ENCODE measurements at regions not wholly inside any gene's neighbourhood (a gene's known extent, or its start where the extent isn't known, plus 50 kb on each side); places are given as distances from the start of the nearest gene placed in this dataset.
"Not testable (repeated sequence)": the region's sequence is repeated elsewhere in the genome, so short reads cannot be mapped to it uniquely, and the experiment has no call there.

- DNase-seq (ENCODE audit: low spot score): no peak
These were observed 811.6 kb upstream of the GOT2 start for GRCh38 chr16:59545721-59546120.

GRCh38 chr16:59543641-59544040, 809.5 kb upstream of the GOT2 start:
- DNase-seq (ENCODE audit: low spot score): no peak

DNA sequence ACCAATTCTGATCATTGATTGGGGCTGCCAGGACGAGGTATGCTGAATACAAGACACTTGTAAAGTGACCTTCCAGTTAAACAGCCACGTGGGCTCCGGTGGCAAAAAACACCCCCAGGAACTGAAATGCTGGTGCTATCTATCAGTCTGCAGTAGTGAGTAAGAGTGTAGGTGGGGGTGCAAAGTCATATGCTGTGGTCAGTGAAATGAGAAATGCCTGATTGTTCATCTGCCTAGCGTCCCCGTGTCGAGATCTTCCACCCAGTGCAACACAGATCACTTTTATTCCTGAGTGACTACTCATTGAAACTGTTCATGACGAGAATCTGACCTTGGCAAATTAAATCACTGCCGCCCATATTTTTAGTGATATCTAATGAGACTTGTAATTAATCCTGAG, 806.5 kb upstream of the GOT2 start:
- no peak for DNase-seq (ENCODE audit: low spot score)

- no peak for DNase-seq (ENCODE audit: low spot score)
These were observed 801.2 kb upstream of the GOT2 start for GRCh38 chr16:59535298-59535697.

DNA sequence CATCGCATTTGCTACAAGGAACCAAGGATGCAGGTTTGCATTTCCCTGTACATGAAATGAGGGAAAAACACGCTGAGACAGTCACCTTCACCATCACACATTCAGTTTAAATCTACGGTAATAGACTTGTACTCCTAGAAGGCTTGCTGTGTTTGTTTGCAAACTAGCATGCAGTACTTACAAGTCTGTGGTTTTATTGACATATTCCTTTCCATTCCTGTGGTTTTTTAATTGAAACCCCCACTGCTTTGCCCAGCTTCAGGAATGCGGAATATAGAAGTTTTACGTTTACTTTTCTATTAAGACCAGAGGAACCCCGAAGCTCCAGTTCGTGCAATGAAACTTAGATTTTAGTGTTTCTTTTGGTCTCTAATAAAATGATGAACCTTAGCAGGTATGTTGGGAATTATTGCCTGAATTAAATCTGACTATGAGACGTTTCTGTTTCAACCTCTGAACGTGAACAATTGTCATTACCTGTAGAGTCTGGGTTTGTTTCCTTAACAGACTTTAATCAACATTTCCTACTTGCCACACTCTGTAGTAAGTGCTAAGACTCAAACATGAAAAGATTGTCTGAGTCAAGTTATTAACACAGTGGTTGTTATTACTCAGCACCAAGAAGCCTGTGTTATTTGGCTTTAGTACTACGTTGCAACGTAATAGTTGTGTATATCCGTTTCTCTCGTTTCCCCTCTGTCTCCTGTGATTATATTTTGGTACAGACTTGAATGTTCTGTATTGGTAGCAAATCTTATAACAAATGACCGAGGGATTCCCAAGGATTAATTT, 793.3 kb upstream of the GOT2 start:
- DNase-seq (ENCODE audit: low spot score): no peak

DNA sequence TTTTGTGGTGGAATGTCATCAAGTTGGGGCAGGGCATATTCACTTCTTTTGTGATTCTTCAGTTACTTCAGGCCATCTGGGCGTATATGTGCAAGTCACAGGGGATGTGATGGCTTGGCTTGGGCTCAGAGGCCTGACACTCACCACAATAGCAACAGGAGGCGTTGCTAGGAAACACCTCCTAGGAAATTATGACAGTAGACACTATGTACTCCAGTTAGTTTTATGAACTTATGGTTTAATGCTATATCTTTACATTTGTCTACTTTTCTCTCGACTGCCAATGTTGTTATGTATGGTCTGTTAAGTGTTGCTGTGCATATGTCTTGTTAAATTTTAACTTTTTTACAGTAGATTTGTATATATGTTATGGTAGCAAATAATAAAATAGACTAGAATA, 788.7 kb upstream of the GOT2 start:
- no peak for DNase-seq (ENCODE audit: low spot score)

- DNase-seq (ENCODE audit: low spot score): not testable (repeated sequence)
These were observed 784.6 kb upstream of the GOT2 start for GRCh38 chr16:59518721-59519120.

- no peak for DNase-seq (ENCODE audit: low spot score)
These were observed 780.5 kb upstream of the GOT2 start for GRCh38 chr16:59514651-59515050.

DNA sequence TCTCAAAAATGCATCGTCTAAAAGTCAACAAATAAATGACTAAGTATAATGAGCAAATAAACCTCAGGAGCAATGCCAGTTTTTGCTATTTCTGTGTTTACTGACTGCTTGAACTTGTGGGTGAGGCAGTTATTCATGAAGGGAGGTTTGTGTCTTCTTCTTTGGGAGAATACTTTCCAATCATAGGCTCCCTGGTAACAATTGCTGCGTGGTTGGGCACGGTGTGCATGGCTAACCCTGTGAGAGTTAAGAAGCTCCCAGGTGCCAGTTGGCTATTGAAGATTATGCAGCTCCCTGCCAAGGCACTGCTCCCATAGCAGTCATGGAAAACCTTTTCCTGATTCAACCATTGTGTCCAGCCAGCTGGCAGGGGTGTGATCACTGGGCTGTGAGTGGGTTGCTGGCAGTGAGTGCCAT, 775.9 kb upstream of the GOT2 start:
- no peak for DNase-seq (ENCODE audit: low spot score)

DNA sequence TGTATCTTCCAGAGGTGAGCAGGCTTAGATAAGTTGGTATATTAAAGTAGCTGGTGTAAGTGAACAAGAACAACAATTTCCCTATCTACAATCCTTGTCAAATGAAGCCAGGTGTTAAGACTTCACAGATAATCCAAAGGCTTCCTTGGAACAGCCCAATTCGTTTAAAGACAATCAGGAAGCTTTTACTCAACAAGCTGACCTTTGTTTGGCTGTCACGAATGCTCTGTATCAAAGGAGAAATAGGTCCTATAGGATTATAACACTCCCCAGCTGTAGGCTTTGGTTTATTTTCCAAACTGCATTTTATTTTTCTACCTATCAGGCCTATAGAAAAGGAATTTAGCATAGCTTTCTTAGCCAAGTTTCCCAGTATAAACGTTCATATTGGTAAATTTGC, 766.5 kb upstream of the GOT2 start:
- DNase-seq (ENCODE audit: low spot score): no peak

DNA sequence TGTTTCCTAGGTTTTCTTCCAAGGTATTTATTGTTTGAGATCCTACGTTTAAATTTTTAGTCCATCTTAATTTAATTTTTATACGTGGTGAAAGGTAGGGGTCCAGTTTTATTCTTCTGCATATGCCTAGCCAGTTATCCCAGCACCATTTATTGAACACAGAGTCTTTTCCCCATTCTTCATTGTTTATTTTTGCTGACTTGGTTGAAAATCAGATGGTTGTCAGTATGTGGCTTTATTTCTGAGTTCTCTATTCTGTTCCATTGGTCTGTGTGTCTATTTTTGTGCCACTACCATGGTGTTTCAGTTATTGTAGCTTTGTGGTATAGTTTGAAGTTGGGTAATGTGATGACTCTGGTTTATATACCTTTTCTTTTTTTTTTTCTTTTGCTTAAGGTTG, 753.0 kb upstream of the GOT2 start:
- no peak for DNase-seq (ENCODE audit: low spot score)

DNA sequence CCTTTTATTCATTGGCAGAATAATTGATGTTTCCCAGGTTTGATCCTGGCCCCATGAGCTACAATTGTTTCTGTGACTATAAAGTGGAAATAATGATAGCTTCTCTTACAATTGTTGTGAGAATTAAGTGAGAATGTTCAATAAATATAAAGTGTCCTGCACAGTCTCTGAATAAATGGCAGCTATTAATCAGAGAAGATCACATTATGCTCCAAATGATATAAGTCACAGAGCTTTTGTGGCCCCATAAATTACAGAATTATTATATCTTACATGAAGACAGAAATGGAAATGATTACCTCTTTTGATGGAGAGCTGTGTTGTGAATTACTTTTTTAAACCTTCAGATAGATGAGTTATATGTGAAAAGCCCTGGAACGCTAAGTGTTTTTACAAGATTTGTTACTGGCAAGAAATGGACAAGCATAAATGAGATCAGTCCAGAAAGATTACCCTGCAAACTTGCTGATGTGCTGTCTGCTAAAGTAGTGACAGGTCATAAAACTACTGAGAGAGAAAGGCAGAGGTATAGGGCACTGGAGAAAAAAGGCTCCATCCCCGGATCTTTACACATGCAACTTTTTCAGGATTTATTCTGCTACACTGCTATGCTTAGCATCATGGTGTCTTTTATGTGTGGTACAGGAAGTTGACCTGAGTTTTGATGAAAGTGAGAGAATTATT, 750.9 kb upstream of the GOT2 start:
- no peak for DNase-seq (ENCODE audit: low spot score)

DNA sequence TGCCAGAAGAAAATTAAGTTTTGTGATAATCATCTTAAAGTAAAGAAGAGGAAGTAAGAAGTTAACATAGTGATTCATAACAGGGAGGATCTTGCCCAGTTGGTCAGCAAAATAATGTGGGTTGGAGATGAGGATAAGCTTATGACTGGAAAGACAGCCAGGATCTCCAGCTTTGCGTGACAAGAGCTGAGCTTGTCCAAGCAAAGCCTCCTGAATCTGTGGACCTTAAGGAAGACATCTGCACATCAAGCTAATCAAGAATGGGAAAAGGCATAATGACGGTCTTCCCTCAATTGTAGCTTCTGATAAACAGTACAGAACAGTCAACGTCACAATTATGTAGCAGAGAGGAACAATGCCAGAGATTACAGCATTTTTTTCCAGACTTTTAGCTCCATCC, 744.7 kb upstream of the GOT2 start:
- no peak for DNase-seq (ENCODE audit: low spot score)

DNA sequence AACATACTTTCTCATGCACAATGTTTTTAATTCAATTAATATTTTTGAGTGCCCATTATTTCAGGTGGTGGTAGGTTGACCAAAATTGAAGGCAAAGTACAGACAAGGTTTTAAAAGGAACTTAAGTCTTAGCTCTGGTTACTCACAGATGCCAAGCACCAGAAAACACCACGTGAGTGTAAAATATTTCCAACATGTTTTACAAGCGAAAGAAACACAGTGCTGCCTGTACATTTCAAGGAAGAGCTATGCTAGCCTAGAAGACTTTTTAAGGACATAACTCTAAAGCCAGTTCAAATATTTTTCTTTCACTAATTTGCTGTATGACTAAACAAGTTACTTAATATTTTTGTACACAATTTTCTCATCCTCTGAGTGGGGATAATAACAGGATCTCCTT, 736.4 kb upstream of the GOT2 start:
- DNase-seq (ENCODE audit: low spot score): no peak

DNA sequence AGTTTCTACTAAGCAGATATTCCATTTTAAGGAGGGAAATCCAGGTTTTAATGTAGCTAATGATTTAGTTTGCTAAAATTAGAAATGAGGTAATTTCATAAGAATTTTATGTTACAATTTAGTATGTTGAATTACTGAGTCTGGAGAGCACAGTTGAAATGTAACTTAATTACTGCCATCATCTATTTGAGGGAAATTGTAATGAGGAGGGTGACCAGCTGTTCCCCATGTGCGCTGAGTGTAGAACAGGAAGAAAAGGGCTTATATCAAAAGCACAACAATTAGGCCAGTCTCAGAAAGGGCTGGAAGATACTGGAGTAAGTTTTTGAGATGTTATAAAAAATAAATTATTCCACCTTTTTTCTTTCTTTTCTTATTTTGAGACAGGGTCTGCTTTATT, 735.1 kb upstream of the GOT2 start:
- no peak for DNase-seq (ENCODE audit: low spot score)

GRCh38 chr16:59463776-59464175, 729.7 kb upstream of the GOT2 start:
- DNase-seq (ENCODE audit: low spot score): no peak

DNA sequence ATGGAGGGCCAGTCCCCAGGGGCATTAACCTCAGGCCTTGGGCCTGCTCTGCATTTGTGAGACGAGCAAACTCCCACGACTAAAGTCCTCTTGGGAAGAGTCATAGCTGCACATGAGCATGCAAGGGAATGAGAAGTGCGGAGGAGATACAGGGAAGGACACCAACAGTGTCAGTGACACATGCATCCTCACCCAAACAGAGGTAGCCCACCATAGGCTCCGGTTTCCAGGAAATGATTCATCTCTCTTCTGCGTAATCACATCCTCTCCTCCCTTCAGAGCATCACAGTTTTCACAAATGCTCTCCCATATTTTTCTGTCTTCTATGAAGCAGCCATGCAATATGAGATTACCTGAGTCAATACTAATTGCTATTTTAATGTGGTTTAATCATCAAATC, 725.7 kb upstream of the GOT2 start:
- DNase-seq (ENCODE audit: low spot score): no peak

DNA sequence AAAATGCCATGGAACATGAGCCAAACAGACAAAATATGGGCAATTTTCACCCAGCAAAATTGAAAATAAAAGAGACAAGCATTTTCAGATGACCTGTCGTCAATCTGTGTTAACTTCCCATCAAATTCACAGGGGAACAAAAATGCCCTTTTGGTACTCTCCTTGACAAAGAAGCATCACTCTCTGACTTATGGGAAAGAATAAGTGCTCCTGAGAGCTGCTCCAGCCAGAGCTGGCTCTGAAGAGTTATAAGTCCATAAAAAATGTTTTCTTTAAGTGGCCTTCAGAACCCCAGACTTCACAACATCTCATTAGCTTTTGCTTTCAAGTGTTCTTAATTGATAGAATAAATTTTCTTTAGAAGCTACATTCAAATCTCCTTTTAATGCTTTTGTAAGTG, 721.4 kb upstream of the GOT2 start:
- DNase-seq (ENCODE audit: low spot score): no peak

DNA sequence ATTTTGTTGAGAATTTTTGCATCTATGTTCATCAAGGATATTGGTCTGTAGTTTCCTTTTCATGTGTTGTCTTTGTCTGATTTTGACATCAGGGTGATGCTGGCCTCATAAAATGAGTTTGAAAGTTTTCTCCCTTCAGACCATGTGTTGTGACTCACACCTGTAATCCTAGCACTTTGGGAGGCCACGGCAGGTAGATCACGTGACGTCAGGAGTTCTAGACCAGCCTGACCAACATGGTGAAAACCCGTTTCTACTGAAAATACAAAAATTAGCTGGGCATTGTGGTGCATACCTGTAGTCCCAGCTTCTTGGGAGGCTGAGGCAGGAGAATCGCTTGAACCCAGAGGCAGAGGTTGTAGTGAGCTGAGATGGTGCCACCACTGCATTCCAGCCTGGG, 716.4 kb upstream of the GOT2 start:
- DNase-seq (ENCODE audit: low spot score): not testable (repeated sequence)

GRCh38 chr16:59440502-59440901, 706.4 kb upstream of the GOT2 start:
- no peak for DNase-seq (ENCODE audit: low spot score)

DNA sequence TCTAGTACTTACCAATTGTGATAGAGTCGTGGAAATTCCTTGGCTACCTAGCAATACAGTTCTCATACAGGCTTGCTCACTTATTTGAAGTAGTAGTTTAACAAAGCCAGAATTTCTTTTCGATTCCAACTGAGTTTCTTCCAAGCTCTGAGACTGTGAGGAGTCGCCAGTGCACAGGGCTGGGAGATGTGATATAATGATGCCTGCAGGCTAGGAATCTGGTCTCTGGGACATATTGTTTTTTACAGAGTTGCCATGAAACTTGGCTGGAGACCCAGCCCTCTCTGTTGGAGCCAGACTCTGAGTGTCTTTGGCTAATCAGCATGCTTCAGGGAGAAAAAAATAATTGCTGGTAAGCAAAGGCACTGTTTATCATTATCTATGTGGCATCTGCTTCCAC, 698.8 kb upstream of the GOT2 start:
- no peak for DNase-seq (ENCODE audit: low spot score)

DNA sequence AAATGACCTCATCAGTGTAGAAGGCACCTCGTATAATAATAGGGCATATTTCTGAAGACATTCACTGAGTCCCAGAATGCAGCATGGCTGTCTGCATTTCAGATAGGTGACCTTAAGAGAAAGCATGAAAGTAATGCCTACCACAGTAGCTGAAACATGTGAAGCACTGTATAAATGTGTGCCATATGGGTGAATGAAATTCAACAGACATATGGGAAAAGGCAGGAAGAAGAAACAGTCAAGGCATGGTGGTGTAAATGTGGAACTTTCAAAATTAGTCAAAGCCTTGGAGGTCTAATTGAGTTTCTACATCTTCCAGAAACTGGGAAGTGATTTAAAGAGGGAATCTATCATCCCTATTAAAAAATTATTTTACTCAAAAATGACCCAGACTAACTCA, 698.2 kb upstream of the GOT2 start:
- no peak for DNase-seq (ENCODE audit: low spot score)

GRCh38 chr16:59424714-59425273, 690.7 kb upstream of the GOT2 start:
- DNase-seq (ENCODE audit: low spot score): no peak

Data from iPS-NIHi11 (cell line).